GM19043 (cell line): ENCODE measurements at regions not wholly inside any gene's neighbourhood (a gene's known extent, or its start where the extent isn't known, plus 50 kb on each side); places are given as distances from the start of the nearest gene placed in this dataset.
"Not testable (repeated sequence)": the region's sequence is repeated elsewhere in the genome, so short reads cannot be mapped to it uniquely, and the experiment has no call there.

Experiments used
- ATAC-seq: cut with Tn5 transposase; IDR thresholded peaks from one replicate; pipeline ENCODE4 v1.9.1; 2021; ENCODE audit warnings: low read depth; ENCODE audit not compliant: unreplicated experiment

DNA sequence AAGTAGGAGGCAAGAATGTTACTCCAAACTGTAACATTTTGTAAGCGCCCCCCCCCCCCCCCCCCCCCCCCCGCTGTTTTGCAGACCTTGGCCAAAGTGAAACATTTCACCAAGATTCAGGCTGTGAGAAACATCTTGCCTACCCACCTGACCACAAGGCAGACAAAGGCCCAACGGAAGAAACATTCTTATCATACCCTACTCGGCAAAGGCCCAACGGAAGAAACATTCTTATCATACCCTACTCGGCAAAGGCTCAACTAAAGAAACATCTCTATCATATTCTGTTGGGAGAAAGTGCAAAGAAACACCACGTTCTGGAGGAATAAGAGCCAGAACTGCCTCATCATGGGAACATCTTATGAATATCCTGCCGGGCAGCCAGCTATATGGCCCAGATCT lies 117.1 kb downstream of the JRKL start:
- ATAC-seq: no peak

GRCh38 chr11:96508861-96509260 lies 119.0 kb downstream of the JRKL start:
- ATAC-seq: no peak

DNA sequence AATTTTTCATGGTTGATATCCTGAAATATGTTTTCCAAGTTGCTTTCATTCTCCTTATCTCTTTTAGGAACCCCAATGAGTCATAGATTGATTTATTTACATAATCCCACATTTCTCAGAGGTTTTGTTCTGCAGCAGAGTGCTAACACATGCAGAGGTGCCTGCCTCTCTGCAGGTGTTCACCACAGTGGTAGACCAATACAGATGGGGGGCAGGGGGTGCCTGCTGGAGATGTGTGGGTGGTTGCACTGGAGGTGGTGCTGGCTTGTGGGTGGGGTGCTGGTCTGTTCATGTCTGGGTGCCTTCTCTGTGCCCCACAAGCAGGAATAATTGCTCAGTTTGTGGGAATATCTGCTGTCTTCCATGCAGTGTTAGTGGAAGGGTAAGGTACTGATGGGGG lies 131.1 kb downstream of the JRKL start:
- ATAC-seq: no peak

- no peak for ATAC-seq
These were observed 133.8 kb downstream of the JRKL start for GRCh38 chr11:96523656-96524055.

DNA sequence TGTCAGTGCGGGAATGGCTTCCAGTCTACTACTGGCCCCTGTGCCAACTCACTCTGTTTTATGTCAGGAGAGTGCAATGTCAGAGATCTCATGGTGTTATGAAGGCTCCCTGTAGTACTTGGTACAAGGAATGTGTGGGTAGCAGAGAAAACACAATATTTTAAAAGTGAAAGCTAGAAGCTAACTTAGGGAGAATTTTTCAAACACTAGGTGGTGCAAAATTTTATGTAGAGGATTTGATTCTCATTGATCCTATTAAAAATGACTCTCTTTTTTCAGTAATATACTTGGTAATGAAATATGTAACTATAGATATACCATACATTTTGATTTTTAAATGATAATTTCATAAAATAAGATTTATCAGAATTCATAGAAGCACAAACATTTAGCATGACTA lies 134.7 kb downstream of the JRKL start:
- ATAC-seq: no peak

GRCh38 chr11:96530473-96530872 lies 140.7 kb downstream of the JRKL start:
- ATAC-seq: no peak

- ATAC-seq: no peak
These were observed 148.3 kb downstream of the JRKL start for GRCh38 chr11:96538104-96538503.

GRCh38 chr11:96538622-96539021 lies 148.8 kb downstream of the JRKL start:
- no peak for ATAC-seq

GRCh38 chr11:96540875-96541274 lies 151.1 kb downstream of the JRKL start:
- ATAC-seq: no peak

- no peak for ATAC-seq
These were observed 153.4 kb downstream of the JRKL start for GRCh38 chr11:96543177-96543576.

DNA sequence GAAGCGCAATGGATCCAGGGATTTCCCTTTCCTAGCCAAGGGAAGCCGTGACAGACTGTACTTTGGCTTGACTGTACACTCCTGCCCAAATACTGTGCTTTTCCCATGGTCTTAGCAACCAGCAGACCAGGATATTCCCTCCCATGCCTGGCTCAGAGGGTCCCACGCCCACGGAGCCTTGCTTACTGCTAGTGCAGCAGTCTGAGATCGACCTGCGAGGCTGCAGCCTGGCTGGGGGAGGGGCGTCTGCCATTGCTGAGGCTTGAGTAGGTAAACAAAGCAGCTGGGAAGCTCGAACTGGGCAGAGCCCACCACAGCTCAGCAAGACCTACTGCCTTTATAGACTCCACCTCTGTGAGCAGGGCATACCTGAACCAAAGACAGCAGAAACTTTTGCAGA lies 155.4 kb downstream of the JRKL start:
- ATAC-seq: not testable (repeated sequence)

DNA sequence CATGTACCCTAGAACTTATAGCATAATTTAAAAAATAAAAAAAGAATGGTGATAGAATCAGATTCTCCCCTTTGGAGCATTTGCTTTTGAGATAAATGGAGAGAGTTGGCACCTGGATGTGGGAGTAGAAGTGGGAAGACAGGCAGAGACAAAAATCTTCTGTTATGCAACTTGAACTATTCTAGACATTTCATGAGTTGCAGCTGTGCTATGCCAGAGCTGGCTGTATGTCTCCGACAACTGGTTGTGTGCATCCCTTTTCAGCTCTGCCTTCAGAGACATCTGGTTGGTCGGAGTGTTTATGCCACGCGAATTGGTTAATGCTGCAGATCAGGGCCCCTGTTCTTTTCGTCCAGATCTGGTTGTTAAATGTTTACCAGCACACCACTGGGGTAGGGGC lies 161.3 kb downstream of the JRKL start:
- no peak for ATAC-seq

- no peak for ATAC-seq
These were observed 164.5 kb downstream of the JRKL start for GRCh38 chr11:96554236-96554820.

GRCh38 chr11:96555826-96556225 lies 166.0 kb downstream of the JRKL start:
- not testable (repeated sequence) for ATAC-seq

- not testable (repeated sequence) for ATAC-seq
These were observed 170.9 kb downstream of the JRKL start for GRCh38 chr11:96560727-96561126.

GRCh38 chr11:96567176-96567575 lies 177.4 kb downstream of the JRKL start:
- no peak for ATAC-seq

- no peak for ATAC-seq
These were observed 177.9 kb downstream of the JRKL start for GRCh38 chr11:96567667-96568066.

DNA sequence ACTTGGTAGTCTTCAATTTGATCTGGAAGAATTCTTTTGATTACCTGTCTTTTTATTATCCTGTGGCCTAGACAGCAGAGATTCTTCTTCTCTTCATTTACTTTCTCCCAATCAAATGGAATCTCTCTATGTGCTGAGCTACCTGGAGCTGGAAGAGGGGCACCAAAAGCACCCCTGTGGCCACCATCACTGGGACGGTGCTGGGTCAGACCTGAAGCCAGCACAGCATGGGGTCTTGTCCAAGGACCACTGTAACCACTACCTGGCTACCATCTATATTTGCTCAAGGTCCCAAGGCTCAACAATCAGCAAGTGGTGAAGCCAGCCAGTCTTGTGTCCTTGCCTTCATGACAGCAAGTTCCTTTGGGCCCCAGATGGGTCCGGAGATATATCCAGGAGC lies 186.6 kb downstream of the JRKL start:
- ATAC-seq: no peak

- ATAC-seq: no peak
These were observed 188.6 kb downstream of the JRKL start for GRCh38 chr11:96578379-96578778.

DNA sequence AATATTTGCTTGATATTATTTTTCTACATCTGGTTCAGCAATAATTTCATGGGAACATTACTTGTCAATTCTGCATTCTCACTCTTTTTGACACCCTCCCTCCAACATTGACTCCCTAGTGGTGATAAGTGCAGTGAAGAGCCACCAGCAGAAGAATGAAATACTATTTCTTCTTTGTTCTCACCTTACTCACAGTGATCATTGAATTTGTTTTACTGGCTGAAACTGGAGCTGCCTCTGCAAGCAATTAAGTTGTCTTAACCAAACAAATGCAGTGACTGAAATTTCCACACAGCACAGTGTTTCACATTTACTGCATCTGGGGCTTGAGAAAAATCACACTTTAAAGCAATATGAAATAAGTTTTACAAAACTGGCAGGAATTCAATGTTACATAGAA lies 189.8 kb downstream of the JRKL start:
- no peak for ATAC-seq

DNA sequence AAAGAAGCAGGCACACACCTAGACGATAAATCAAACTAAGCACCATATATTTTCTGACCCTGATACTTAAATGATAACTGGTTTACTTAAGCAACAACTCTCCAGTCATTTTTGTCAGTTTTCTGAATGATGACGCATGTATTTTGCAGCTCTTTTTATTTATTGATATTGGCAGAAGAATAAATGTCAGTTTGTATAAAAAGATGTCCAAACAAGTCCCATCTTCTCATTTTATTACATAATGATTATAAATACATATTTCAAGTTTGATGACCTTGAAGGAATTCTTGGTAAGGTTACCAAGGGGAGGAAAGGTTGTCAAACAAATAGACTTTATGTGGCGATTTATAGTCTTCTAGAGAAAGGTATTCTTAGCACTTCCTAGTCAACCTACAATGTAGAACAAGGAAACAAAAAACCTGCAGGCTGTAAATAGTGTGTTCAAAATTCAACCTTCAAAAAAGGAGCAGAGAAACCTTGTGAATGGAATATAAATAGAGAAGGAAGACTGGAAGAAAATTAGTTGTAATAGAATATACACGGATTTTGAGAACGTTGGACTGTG lies 190.7 kb downstream of the JRKL start:
- ATAC-seq: no peak

DNA sequence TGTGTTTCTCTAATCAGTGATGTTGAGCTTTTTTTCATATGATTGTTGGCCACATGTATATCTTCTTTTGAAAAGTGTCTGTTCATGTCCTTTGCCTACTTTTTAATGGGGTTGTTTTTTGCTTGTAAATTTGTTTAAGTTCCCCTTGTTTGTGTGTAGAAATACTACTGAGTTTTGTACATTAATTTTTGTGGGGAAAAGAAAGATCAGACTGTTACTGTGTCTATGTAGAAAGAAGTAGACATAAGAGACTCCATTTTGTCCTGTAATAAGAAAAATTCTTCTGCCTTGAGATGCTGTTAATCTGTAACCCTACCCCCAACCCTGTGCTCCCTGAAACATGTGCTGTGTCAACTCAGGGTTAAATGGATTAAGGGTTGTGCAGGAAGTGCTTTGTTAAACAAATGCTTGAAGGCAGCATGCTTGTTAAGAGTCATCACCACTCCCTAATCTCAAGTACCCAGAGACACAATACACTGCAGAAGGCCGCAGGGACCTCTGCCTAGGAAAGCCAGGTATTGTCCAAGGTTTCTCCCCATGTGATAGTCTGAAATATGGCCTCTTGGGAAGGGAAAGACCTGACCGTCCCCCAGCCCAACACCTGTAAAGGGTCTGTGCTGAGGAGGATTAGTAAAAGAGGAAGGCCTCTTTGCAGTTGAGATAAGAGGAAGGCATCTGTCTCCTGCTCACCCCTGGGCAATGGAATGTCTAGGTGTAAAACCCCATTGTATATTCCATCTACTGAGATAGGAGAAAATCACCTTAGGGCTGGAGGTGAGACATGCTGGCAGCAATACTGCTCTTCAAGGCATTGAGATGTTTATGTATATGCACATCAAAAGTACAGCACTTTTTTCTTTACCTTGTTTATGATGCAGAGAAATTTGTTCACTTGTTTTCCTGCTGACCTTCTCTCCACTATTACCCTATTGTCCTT lies 196.4 kb downstream of the JRKL start:
- not testable (repeated sequence) for ATAC-seq
